Left ventricle myocardium inferior (tissue), 1 donor: ENCODE measurements at regions not wholly inside any gene's neighbourhood (a gene's known extent, or its start where the extent isn't known, plus 50 kb on each side); places are given as distances from the start of the nearest gene placed in this dataset.
"Not testable (repeated sequence)": the region's sequence is repeated elsewhere in the genome, so short reads cannot be mapped to it uniquely, and the experiment has no call there.

Source experiments
- DNase-seq: peaks from one replicate; pipeline ENCODE4 v3.0.0-alpha.2; 2020
- H3K27ac ChIP-seq: fragments of 200-600 bp; replicated peaks from 2 replicates; pipeline ENCODE4 v1.8.0; 2021
- H3K27me3 ChIP-seq: fragments of 200-600 bp; 2 replicates; pipeline ENCODE4 v1.8.0; 2021; ENCODE audit warnings: low read depth
- H3K36me3 ChIP-seq: fragments of 200-600 bp; 2 replicates; pipeline ENCODE4 v1.8.0; 2021
- H3K4me1 ChIP-seq: fragments of 200-600 bp; 2 replicates; pipeline ENCODE4 v1.8.0; 2021
- H3K4me3 ChIP-seq: fragments of 200-600 bp; 2 replicates; pipeline ENCODE4 v1.8.0; 2021; ENCODE audit warnings: mild to moderate bottlenecking, moderate library complexity
- H3K9me3 ChIP-seq: fragments of 200-600 bp; replicated peaks from 2 replicates; pipeline ENCODE4 v1.8.0; 2021
- CTCF ChIP-seq: fragments of 200-600 bp; IDR thresholded peaks from 2 replicates; pipeline ENCODE4 v1.8.0; 2021; ENCODE audit warnings: antibody characterized with exemption, mild to moderate bottlenecking, borderline replicate concordance
- intact Hi-C: fragments of 100-400 bp; cut with micrococcal nuclease; formaldehyde crosslinking; loops from one replicate; pipeline ENCODE4 v1.11.0; 2022
- donor health status: DM: no; HTN: yes; CAD: no; lungs with severe emphysema.

- intact Hi-C loops: no loop called here
- TF ChIP-seq CTCF: no peak
- Histone ChIP-seq H3K27ac (no peak overlapping the region), H3K9me3 (no peaks in the 10 kb centered on the region), H3K4me3 (no peak overlapping the region), H3K36me3 (no peaks in the 10 kb centered on the region), H3K27me3 (no peaks in the 10 kb centered on the region), H3K4me1 (no peaks in the 10 kb centered on the region)
- DNase-seq: no peak
Measured at GRCh38 chrX:113390531-113390930, 549.9 kb upstream of the AMOT start.

GRCh38 chrX:113389846-113390245 is 549.2 kb upstream of the AMOT start:
- no peaks in the 10 kb centered on the region for H3K4me1 ChIP-seq
- no peak for TF ChIP-seq CTCF
- no peak overlapping the region for H3K27ac ChIP-seq
- no peaks in the 10 kb centered on the region for H3K9me3 ChIP-seq
- H3K27me3 ChIP-seq: no peaks in the 10 kb centered on the region
- intact Hi-C loops: no loop called here
- DNase-seq: no peak
- no peak overlapping the region for H3K4me3 ChIP-seq
- H3K36me3 ChIP-seq: no peaks in the 10 kb centered on the region

- intact Hi-C loops: no loop called here
- no peaks in the 10 kb centered on the region for H3K36me3 ChIP-seq
- no peaks in the 10 kb centered on the region for H3K4me1 ChIP-seq
- H3K4me3 ChIP-seq: no peak overlapping the region
- H3K27me3 ChIP-seq: no peaks in the 10 kb centered on the region
- DNase-seq: no peak
- TF ChIP-seq CTCF: no peak
- H3K9me3 ChIP-seq: no peaks in the 10 kb centered on the region
- no peak overlapping the region for H3K27ac ChIP-seq
Measured at GRCh38 chrX:113384628-113385027, 544.0 kb upstream of the AMOT start.

DNA sequence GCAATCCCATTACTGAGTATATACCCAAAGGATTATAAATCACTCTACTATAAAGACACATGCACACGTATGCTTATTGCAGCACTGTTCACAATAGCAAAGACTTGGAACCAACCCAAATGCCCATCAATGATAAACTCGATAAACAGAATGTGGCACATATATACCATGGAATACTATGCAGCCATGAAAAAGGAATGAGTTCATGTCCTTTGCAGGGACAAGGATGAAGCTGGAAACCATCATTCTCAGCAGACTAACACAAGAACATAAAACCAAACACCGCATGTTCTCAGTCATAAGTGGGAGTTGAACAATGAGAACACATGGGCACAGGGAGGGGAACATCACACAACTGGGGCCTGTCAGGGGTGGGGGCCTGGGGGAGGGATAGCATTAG is 532.8 kb upstream of the AMOT start:
- H3K36me3 ChIP-seq, DNase-seq, intact Hi-C loops, H3K4me1 ChIP-seq, H3K4me3 ChIP-seq, H3K27ac ChIP-seq, H3K27me3 ChIP-seq, H3K9me3 ChIP-seq: not testable (repeated sequence)

DNA sequence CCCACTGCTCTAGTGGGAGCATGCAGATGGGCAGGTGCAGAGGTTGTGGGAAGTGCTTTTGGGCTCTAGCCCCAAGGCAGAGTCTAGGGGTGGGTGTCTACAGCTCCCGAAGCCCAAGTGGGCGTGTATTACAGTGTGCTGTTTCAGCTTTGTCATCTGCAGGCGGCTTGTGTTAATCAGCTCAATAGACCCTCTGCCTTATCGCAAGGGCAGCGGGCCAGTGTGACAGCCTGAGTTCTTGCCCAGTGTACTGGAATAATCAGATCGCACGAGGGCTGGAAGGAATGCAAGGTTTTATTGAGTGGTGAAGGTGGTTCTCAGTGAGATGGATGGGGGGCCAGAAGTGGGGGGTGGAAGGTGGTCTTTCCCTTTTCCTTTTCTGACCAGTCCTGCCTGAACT is 529.4 kb upstream of the AMOT start:
- H3K36me3 ChIP-seq: no peaks in the 10 kb centered on the region
- DNase-seq: no peak
- no peaks in the 10 kb centered on the region for H3K9me3 ChIP-seq
- intact Hi-C loops: no loop called here
- H3K27me3 ChIP-seq: no peaks in the 10 kb centered on the region
- H3K27ac ChIP-seq: no peak overlapping the region
- H3K4me3 ChIP-seq: no peak overlapping the region
- no peak for TF ChIP-seq CTCF
- no peaks in the 10 kb centered on the region for H3K4me1 ChIP-seq

GRCh38 chrX:113369056-113369455 is 528.4 kb upstream of the AMOT start:
- no peaks in the 10 kb centered on the region for H3K36me3 ChIP-seq
- no peak overlapping the region for H3K4me3 ChIP-seq
- no peak for TF ChIP-seq CTCF
- no peaks in the 10 kb centered on the region for H3K4me1 ChIP-seq
- H3K27me3 ChIP-seq: no peaks in the 10 kb centered on the region
- intact Hi-C loops: no loop called here
- DNase-seq: no peak
- peaks cover 1% of the 10 kb centered on the region for H3K9me3 ChIP-seq
- H3K27ac ChIP-seq: no peak overlapping the region
